Ovary (tissue), 7 donors: ENCODE measurements at regions not wholly inside any gene's neighbourhood (a gene's known extent, or its start where the extent isn't known, plus 50 kb on each side); places are given as distances from the start of the nearest gene placed in this dataset.

ENCODE experiments used
- DNase-seq, 5 donors: peaks; one replicate each; pipeline ENCODE4 v3.0.0-alpha.2; 2019 to 2020
- H3K27ac ChIP-seq, 2 donors: fragments of 200-600 bp; one replicate each; pipeline versions ENCODE4 v1.5.1 to v1.8.0; 2019 to 2022
- H3K27me3 ChIP-seq: fragments of 200-600 bp; one replicate; pipeline ENCODE4 v1.8.0; 2022
- H3K36me3 ChIP-seq: fragments of 200-600 bp; sonication (generic); one replicate; pipeline ENCODE4 v1.5.1; 2019
- H3K4me1 ChIP-seq: one replicate; pipeline ENCODE4 v1.8.1; 2013; ENCODE audit warnings: mild to moderate bottlenecking, moderate library complexity; ENCODE audit not compliant: insufficient read depth
- H3K4me3 ChIP-seq: fragments of 200-600 bp; sonication (generic); one replicate; pipeline ENCODE4 v1.5.1; 2017
- H3K9me3 ChIP-seq, 2 donors: fragments of 200-600 bp in 1 of 2; sonication (generic) in 1 of 2; one replicate each; pipeline versions ENCODE4 v1.5.1 to v1.8.1; 2013 to 2019; ENCODE audit warnings: mild to moderate bottlenecking in 1 of 2, moderate library complexity in 1 of 2
- CTCF ChIP-seq, 3 donors: fragments of 450-650 bp in 2 of 3; fragments of 200-600 bp in 1 of 3; IDR thresholded peaks; one replicate each; pipeline versions ENCODE4 v1.5.1 to v1.8.0; 2016 to 2022; ENCODE audit warnings: antibody characterized with exemption in 3 of 3, mild to moderate bottlenecking in 1 of 3
- EP300 ChIP-seq: sonication (generic); formaldehyde crosslinking; IDR thresholded peaks from one replicate; pipeline ENCODE4 v1.6.1; 2017; ENCODE audit warnings: antibody characterized with exemption
- POLR2A ChIP-seq: fragments of 450-650 bp; IDR thresholded peaks from one replicate; pipeline ENCODE4 v1.6.1; 2017; ENCODE audit warnings: antibody characterized with exemption, mild to moderate bottlenecking, moderate library complexity
- WGBS, 3 donors: extraction: QIAGEN DNeasy Blood & Tissue Kit in 1 of 3; methylation state at CpG; one replicate each; pipeline versions ENCODE4 v1.1.5 to v1.1.7; 2013 to 2017; 5-methylcytosine and 5-hydroxymethylcytosine counted together
- intact Hi-C, 4 donors: fragments of 100-400 bp; cut with DNase I; formaldehyde crosslinking; loops; one replicate each; pipeline versions ENCODE4 v1.11.0 to v1.15.1; 2022 to 2023
- donor health status: DM: no; HTN: no; CAD: no; lungs with moderate emphysema.
- donor health status: DM: no; HTN: no; CAD: no.
- donor health status: Bipolar disorder and iron deficiency.
- donor health status: DM: no; HTN: no; CAD: no.
- donor health status: DM: yes; HTN: yes; CAD: no.

GRCh38 chr20:58596750-58597248 lies 54.3 kb upstream of the STX16 start:
- Histone ChIP-seq H3K27me3 (no peaks in the 10 kb centered on the region), H3K4me1 (peaks cover 2% of the 10 kb centered on the region)

GRCh38 chr20:58596244-58596643 lies 54.8 kb upstream of the STX16 start:
- 79 to 91% (median 88%) methylated on average over 6 of the region's 6 CpGs for WGBS, 3 donors
- H3K4me3 ChIP-seq = no peak overlapping the region
- TF ChIP-seq POLR2A (no peak), EP300 (no peak), CTCF (IDR thresholded peaks at IDR 0.05) (no peak)
- no peaks in the 10 kb centered on the region for H3K36me3 ChIP-seq
- no peak for DNase-seq
- intact Hi-C loops = no loop called here
- H3K4me1 ChIP-seq = peaks cover 2% of the 10 kb centered on the region
- no peak overlapping the region for H3K27ac ChIP-seq
- no peaks in the 10 kb centered on the region for H3K27me3 ChIP-seq
- H3K9me3 ChIP-seq = no peaks in the 10 kb centered on the region

More at GRCh38 chr20:58596750-58597248, 54.3 kb upstream of the STX16 start:
- Histone ChIP-seq H3K27ac (peak overlapping the region in 1 of 2 donors; percentile 31), H3K4me3 (no peak overlapping the region), H3K9me3 (no peaks in the 10 kb centered on the region), H3K36me3 (no peaks in the 10 kb centered on the region)
- intact Hi-C loops = no loop called here
- TF ChIP-seq EP300 (no peak), CTCF (IDR thresholded peaks at IDR 0.05) (no peak), POLR2A (no peak)
- DNase-seq = no peak
- 35 to 68% (median 55%) methylated on average over 16 of the region's 16 CpGs for WGBS, 3 donors

- no peaks in the 10 kb centered on the region for H3K27me3 ChIP-seq
- H3K9me3 ChIP-seq = no peaks in the 10 kb centered on the region
- WGBS, 3 donors = 67 to 79% (median 78%) methylated on average over 3 of the region's 3 CpGs
- no peaks in the 10 kb centered on the region for H3K36me3 ChIP-seq
- TF ChIP-seq POLR2A = no peak
- TF ChIP-seq EP300 = no peak
- no peak for TF ChIP-seq CTCF (IDR thresholded peaks at IDR 0.05)
- no peak overlapping the region for H3K4me3 ChIP-seq
- no peak overlapping the region for H3K27ac ChIP-seq
- peaks cover 2% of the 10 kb centered on the region for H3K4me1 ChIP-seq
- intact Hi-C loops = no loop called here
- DNase-seq = no peak
Measured at GRCh38 chr20:58595167-58595566, 55.9 kb upstream of the STX16 start.

- WGBS, 3 donors = 74 to 80% (median 76%) methylated on average over 18 of the region's 18 CpGs
- no peaks in the 10 kb centered on the region for H3K27me3 ChIP-seq
- H3K36me3 ChIP-seq = no peaks in the 10 kb centered on the region
- H3K4me3 ChIP-seq = no peak overlapping the region
- DNase-seq = no peak
- H3K9me3 ChIP-seq = no peaks in the 10 kb centered on the region
- no peak overlapping the region for H3K27ac ChIP-seq
- no peak for TF ChIP-seq CTCF (IDR thresholded peaks at IDR 0.05)
- no peak for TF ChIP-seq POLR2A
- no peak for TF ChIP-seq EP300
- intact Hi-C loops = no loop called here
- peaks cover 2% of the 10 kb centered on the region for H3K4me1 ChIP-seq
Measured at GRCh38 chr20:58593880-58594638, 57.0 kb upstream of the STX16 start.
